Endodermal cell (in vitro differentiated cells): ENCODE measurements at regions not wholly inside any gene's neighbourhood (a gene's known extent, or its start where the extent isn't known, plus 50 kb on each side); places are given as distances from the start of the nearest gene placed in this dataset.

ENCODE experiments used
- DNase-seq: peaks from one replicate; pipeline ENCODE4 v3.0.0-alpha.2; 2017
- H3K27ac ChIP-seq: 2 replicates; pipeline ENCODE4 v1.5.1; 2013; ENCODE audit warnings: mild to moderate bottlenecking, low read depth, low read length, moderate library complexity
- H3K27me3 ChIP-seq: 2 replicates; pipeline ENCODE4 v1.6.1; 2013; ENCODE audit warnings: mild to moderate bottlenecking, low read length, moderate library complexity; ENCODE audit not compliant: insufficient read depth, control insufficient read depth, poor library complexity, severe bottlenecking
- H3K36me3 ChIP-seq: 2 replicates; pipeline ENCODE4 v1.7.0; 2013; ENCODE audit warnings: mild to moderate bottlenecking, low read length, moderate library complexity; ENCODE audit not compliant: control insufficient read depth, insufficient read depth
- H3K4me1 ChIP-seq: one replicate; pipeline ENCODE4 v1.7.0; 2013; ENCODE audit warnings: low read length; ENCODE audit not compliant: control insufficient read depth, insufficient read depth
- H3K4me3 ChIP-seq: 2 replicates; pipeline ENCODE4 v1.5.1; 2013; ENCODE audit warnings: mild to moderate bottlenecking, low read length, moderate library complexity
- H3K9ac ChIP-seq: 2 replicates; pipeline ENCODE4 v1.6.1; 2013; ENCODE audit warnings: mild to moderate bottlenecking, low read length, moderate library complexity; ENCODE audit not compliant: poor library complexity, severe bottlenecking; ENCODE audit errors: extremely low read depth
- H3K9me3 ChIP-seq: 2 replicates; pipeline ENCODE4 v1.6.1; 2013; ENCODE audit warnings: mild to moderate bottlenecking, low read length, moderate library complexity; ENCODE audit not compliant: control insufficient read depth
- H3K27ac Mint-ChIP-seq: 2 replicates; pipeline ENCODE4 v1.8.0; 2020; ENCODE audit warnings: mixed read lengths
- H3K27me3 Mint-ChIP-seq: 2 replicates; pipeline ENCODE4 v1.8.0; 2021; ENCODE audit warnings: mild to moderate bottlenecking, mixed read lengths; ENCODE audit not compliant: insufficient read depth
- H3K36me3 Mint-ChIP-seq: 2 replicates; pipeline ENCODE4 v1.8.0; 2020; ENCODE audit warnings: low read depth, mixed read lengths
- H3K4me1 Mint-ChIP-seq: 2 replicates; pipeline ENCODE4 v1.8.0; 2020; ENCODE audit warnings: mixed read lengths
- H3K4me3 Mint-ChIP-seq: 2 replicates; pipeline ENCODE4 v1.8.0; 2020; ENCODE audit warnings: mild to moderate bottlenecking, moderate library complexity, mixed read lengths
- H3K9me3 Mint-ChIP-seq: 2 replicates; pipeline ENCODE4 v1.8.0; 2020; ENCODE audit warnings: mild to moderate bottlenecking, mixed read lengths
- WGBS, 2 experiments: methylation state at CpG; one replicate each; pipeline versions ENCODE4 v1.1.5 to v1.1.7; 2013; ENCODE audit warnings: missing lambda C conversion rate in 2 of 2, mixed read lengths in 1 of 2; ENCODE audit not compliant: insufficient coverage in 1 of 2, insufficient read length in 1 of 2; 5-methylcytosine and 5-hydroxymethylcytosine counted together
- TF ChIP-seq, protein P1 (sequence below): fragments of 200-600 bp; sonication (generic); conservative IDR thresholded peaks from 2 replicates; pipeline ENCODE4 v1.5.0; 2021; ENCODE audit warnings: antibody characterized with exemption, mild to moderate bottlenecking

DNA sequence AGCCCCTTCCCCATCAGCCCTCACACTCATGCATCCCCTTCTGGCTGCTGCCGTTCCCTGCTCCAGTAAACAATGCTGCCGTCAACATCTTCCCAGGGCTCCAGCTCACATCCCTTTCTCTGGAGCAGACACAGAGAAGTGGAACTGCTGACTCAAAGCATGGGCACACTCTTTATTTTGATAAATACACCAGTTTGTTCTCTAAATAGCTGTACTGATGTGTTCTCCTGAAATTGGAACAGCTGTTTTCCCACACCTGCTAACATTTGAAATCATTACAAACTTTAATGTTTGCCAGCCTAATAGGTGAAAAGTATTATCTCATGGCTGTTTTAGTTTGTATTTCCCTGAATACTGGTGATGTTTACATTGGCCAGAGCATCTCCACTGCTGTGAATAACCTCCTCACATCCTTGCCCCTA lies 102.1 kb upstream of the NXT1 start:
- no peak overlapping the region for H3K4me3 Mint-ChIP-seq
- H3K4me1 Mint-ChIP-seq = peaks cover 2% of the 10 kb centered on the region
- H3K9ac ChIP-seq = no peak overlapping the region
- no peak overlapping the region for H3K27ac ChIP-seq
- peaks cover 2% of the 10 kb centered on the region for H3K4me1 ChIP-seq
- 40 to 75% methylated on average over 1 to 2 of the region's 2 CpGs for WGBS, 2 experiments
- no peaks in the 10 kb centered on the region for H3K9me3 Mint-ChIP-seq
- H3K36me3 ChIP-seq = no peaks in the 10 kb centered on the region
- TF ChIP-seq, protein P1, sequence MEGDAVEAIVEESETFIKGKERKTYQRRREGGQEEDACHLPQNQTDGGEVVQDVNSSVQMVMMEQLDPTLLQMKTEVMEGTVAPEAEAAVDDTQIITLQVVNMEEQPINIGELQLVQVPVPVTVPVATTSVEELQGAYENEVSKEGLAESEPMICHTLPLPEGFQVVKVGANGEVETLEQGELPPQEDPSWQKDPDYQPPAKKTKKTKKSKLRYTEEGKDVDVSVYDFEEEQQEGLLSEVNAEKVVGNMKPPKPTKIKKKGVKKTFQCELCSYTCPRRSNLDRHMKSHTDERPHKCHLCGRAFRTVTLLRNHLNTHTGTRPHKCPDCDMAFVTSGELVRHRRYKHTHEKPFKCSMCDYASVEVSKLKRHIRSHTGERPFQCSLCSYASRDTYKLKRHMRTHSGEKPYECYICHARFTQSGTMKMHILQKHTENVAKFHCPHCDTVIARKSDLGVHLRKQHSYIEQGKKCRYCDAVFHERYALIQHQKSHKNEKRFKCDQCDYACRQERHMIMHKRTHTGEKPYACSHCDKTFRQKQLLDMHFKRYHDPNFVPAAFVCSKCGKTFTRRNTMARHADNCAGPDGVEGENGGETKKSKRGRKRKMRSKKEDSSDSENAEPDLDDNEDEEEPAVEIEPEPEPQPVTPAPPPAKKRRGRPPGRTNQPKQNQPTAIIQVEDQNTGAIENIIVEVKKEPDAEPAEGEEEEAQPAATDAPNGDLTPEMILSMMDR = no peak
- H3K27ac Mint-ChIP-seq = no peak overlapping the region
- no peaks in the 10 kb centered on the region for H3K27me3 ChIP-seq
- DNase-seq = no peak
- no peaks in the 10 kb centered on the region for H3K27me3 Mint-ChIP-seq
- H3K4me3 ChIP-seq = no peak overlapping the region
- no peaks in the 10 kb centered on the region for H3K9me3 ChIP-seq
- H3K36me3 Mint-ChIP-seq = no peaks in the 10 kb centered on the region

DNA sequence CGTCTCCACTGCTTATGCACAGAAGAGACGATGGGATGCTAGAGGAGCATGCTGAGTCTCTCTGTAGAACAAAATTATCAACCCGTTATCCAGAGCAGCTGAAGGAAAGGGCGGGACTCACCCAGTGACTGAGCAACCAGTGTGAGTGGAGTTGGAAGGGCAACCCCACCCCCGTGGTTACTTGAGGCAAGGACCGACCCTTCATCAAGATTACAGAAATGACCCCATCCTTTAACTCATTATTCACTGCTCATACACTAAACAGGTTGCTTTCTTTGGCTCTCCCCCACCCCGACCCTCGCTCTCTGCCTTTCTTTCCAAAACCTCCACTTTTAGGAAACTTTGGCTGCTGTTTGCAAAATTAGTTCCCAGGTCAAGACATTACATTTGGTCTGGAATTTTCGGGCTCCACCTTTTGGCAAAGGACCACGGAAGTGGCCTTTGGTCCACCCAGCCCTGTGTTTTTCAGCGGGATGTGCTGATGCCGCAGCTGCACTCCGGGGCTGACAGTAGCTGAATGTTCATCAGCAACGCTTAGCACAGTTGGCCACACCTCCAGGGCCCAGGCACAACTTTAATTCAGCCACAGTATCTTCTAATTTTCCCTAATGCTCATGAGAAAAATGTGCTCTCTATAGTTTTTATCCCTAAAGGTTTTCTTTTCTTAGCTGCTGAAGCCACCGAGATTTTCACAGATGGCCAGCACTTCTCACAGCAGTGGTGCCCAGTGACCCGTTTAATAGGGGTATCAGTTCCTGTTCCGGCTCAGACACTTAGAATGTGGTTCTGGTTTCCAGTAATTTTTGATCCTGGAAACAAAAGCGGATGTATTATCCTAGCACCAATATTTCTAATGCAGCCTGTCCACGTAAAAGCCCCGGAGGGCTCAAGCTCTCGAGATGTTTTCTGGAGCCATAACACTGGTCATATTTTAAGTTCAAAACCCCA lies 103.6 kb upstream of the NXT1 start:
- TF ChIP-seq, protein P1 = no peak
- H3K9me3 Mint-ChIP-seq = no peaks in the 10 kb centered on the region
- no peak overlapping the region for H3K9ac ChIP-seq

DNA sequence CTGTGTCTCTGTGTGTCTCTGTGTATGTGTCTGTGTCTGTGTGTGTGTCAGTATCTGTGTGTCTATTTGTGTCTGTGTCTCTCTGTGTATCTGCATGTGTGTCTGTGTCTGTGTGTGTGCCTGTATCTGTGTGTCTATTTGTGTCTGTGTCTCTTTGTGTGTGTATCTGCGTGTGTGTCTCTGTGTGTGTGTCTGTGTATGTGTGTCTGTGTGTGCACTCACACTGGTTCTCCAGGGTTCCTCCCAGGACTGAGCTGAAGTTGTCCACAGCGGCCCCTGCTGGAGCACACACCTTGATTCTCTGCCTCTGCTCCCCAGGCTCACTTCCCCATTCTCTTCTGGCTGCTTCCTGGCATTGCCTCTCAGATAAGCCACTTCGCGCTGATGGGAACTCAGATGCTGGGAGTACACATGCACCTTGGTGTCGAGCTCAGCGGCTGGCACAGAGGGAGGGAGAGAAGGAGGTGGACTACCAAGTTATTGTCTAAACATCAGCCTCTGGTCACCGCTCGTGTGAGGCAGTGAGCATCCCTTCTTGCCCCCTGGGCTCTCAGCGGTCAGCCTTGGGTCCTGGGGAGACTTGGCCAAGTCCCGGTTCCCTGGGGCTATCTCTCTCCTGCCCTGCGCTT lies 104.9 kb upstream of the NXT1 start:
- H3K4me1 Mint-ChIP-seq = peaks cover 2% of the 10 kb centered on the region
- Histone ChIP-seq H3K27me3 (no peaks in the 10 kb centered on the region), H3K27ac (no peak overlapping the region), H3K9ac (no peak overlapping the region), H3K36me3 (no peaks in the 10 kb centered on the region), H3K4me3 (no peak overlapping the region), H3K4me1 (peaks cover 2% of the 10 kb centered on the region), H3K9me3 (no peaks in the 10 kb centered on the region)
- H3K4me3 Mint-ChIP-seq = no peak overlapping the region
- H3K27me3 Mint-ChIP-seq = peaks cover 3% of the 10 kb centered on the region
- H3K9me3 Mint-ChIP-seq = no peaks in the 10 kb centered on the region
- TF ChIP-seq, protein P1 = peak; percentile 81
- peak; percentile 89 for DNase-seq
- H3K27ac Mint-ChIP-seq = no peak overlapping the region
- 65 to 78% methylated on average over 10 to 11 of the region's 11 CpGs for WGBS, 2 experiments
- no peaks in the 10 kb centered on the region for H3K36me3 Mint-ChIP-seq

More for the DNA sequence above, 103.6 kb upstream of the NXT1 start:
- Mint-ChIP-seq H3K27ac (no peak overlapping the region), H3K36me3 (no peaks in the 10 kb centered on the region), H3K4me1 (peaks cover 2% of the 10 kb centered on the region), H3K4me3 (no peak overlapping the region), H3K27me3 (no peaks in the 10 kb centered on the region)
- Histone ChIP-seq H3K4me3 (no peak overlapping the region), H3K27ac (no peak overlapping the region), H3K4me1 (peaks cover 2% of the 10 kb centered on the region), H3K27me3 (no peaks in the 10 kb centered on the region), H3K36me3 (no peaks in the 10 kb centered on the region), H3K9me3 (no peaks in the 10 kb centered on the region)
- DNase-seq = no peak
- WGBS, 2 experiments = 90% methylated on average over 18 to 21 of the region's 21 CpGs
